Keratinocyte (primary cell): ENCODE measurements at regions not wholly inside any gene's neighbourhood (a gene's known extent, or its start where the extent isn't known, plus 50 kb on each side); places are given as distances from the start of the nearest gene placed in this dataset.

ENCODE experiments used
- DNase-seq: peaks from one replicate; pipeline ENCODE4 v3.0.0-alpha.2; 2011; ENCODE audit warnings: low read depth, missing footprints, low spot score
- FAIRE-seq: peaks from 2 replicates; lab custom pipeline; 2011; peaks lifted over from hg19 to GRCh38; lab: Jason Lieb, UNC
- H2AFZ ChIP-seq: 2 replicates; pipeline ENCODE4 v1.6.0; 2012; ENCODE audit warnings: low read length, control low read depth, inconsistent platforms; ENCODE audit not compliant: control insufficient read depth
- H3K27ac ChIP-seq: 2 replicates; pipeline ENCODE4 v1.5.1; 2011; ENCODE audit warnings: low read length; ENCODE audit not compliant: control insufficient read depth, insufficient read depth
- H3K27me3 ChIP-seq: 3 replicates; pipeline ENCODE4 v1.6.0; 2011; ENCODE audit warnings: low read length; ENCODE audit not compliant: control insufficient read depth, insufficient read depth; ENCODE audit errors: extremely low read depth
- H3K36me3 ChIP-seq, 2 experiments: 2 replicates in 1 of 2; 3 replicates in 1 of 2; pipeline ENCODE4 v1.5.1; 2011; ENCODE audit warnings: low read length in 2 of 2, mild to moderate bottlenecking in 1 of 2; ENCODE audit not compliant: control insufficient read depth in 2 of 2, insufficient read depth in 2 of 2; ENCODE audit errors: extremely low read depth in 1 of 2
- H3K4me1 ChIP-seq: 3 replicates; pipeline ENCODE4 v1.5.1; 2011; ENCODE audit warnings: low read length; ENCODE audit not compliant: control insufficient read depth, insufficient read depth; ENCODE audit errors: extremely low read depth
- H3K4me2 ChIP-seq: 3 replicates; pipeline ENCODE4 v1.6.0; 2011; ENCODE audit warnings: low read depth, low read length; ENCODE audit not compliant: control insufficient read depth, insufficient read depth; ENCODE audit errors: extremely low read depth
- H3K4me3 ChIP-seq, 3 experiments: fragments of 200-600 bp in 1 of 3; sonication (generic) in 1 of 3; 2 replicates in 2 of 3; 3 replicates in 1 of 3; pipeline ENCODE4 v1.5.1; 2011 to 2016; ENCODE audit warnings: low read length in 3 of 3, mild to moderate bottlenecking in 3 of 3, control low read depth in 2 of 3, inconsistent platforms in 1 of 3, low read depth in 1 of 3, mixed read lengths in 1 of 3, mixed run types in 1 of 3, moderate library complexity in 1 of 3; ENCODE audit not compliant: control insufficient read depth in 2 of 3, insufficient read depth in 2 of 3; ENCODE audit errors: extremely low read depth in 1 of 3
- H3K79me2 ChIP-seq: 2 replicates; pipeline ENCODE4 v1.6.0; 2012; ENCODE audit warnings: low read length; ENCODE audit not compliant: control insufficient read depth, insufficient read depth
- H3K9ac ChIP-seq: 3 replicates; pipeline ENCODE4 v1.6.0; 2011; ENCODE audit warnings: low read length; ENCODE audit not compliant: control insufficient read depth, insufficient read depth; ENCODE audit errors: extremely low read depth
- H3K9me1 ChIP-seq: 3 replicates; pipeline ENCODE4 v1.6.0; 2011; ENCODE audit warnings: low read length; ENCODE audit not compliant: control insufficient read depth, insufficient read depth; ENCODE audit errors: extremely low read depth
- H3K9me3 ChIP-seq: 2 replicates; pipeline ENCODE4 v1.5.1; 2012; ENCODE audit warnings: low read depth, low read length; ENCODE audit not compliant: control insufficient read depth
- H4K20me1 ChIP-seq: 3 replicates; pipeline ENCODE4 v1.6.0; 2011; ENCODE audit warnings: low read length; ENCODE audit not compliant: control insufficient read depth, insufficient read depth; ENCODE audit errors: extremely low read depth
- EZH2 ChIP-seq: IDR thresholded peaks from one replicate; pipeline ENCODE4 v1.6.1; 2012; ENCODE audit warnings: inconsistent platforms, mild to moderate bottlenecking, low read length, moderate library complexity
- dilution Hi-C: fragments of 300-500 bp; cut with MboI; formaldehyde crosslinking; loops from one replicate; pipeline ENCODE4 v1.7.0; 2020; ENCODE audit warnings: low sequenced_read_pairs; ENCODE audit not compliant: extremely low pct_ligation_motif_present
- TF ChIP-seq, protein P1 (sequence below), 3 experiments: IDR thresholded peaks in 1 of 3; conservative IDR thresholded peaks in 1 of 3; optimal IDR thresholded peaks in 1 of 3; 2 replicates in 2 of 3; 3 replicates in 1 of 3; pipeline versions ENCODE3 to v1.5.1; 2011; ENCODE audit warnings: low read length in 3 of 3, mild to moderate bottlenecking in 3 of 3, moderate library complexity in 2 of 3, control low read depth in 1 of 3, inconsistent platforms in 1 of 3; ENCODE audit not compliant: insufficient read depth in 2 of 3; ENCODE audit errors: extremely low read depth in 1 of 3

DNA sequence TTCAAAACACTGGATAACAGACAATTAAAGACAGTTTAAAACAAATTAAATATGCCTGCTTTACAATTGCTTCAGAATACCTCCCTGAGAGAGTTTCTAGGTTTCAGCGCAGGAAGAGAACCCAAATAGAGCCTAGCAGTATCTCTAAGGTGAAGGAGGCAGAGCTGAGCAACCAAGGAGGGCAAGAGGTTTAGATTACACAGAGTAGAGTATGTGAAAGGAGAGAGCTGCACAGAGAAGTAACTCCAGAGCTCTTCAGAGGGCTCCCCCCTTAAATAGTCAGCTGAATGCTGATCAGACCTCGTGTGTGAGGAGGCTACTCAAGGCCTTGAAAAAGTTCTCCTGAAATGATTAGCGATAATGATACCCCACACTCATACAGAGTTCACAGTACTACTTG is 386.5 kb upstream of the TCF4 start:
- Histone ChIP-seq H3K79me2 (no peaks in the 10 kb centered on the region), H3K27me3 (no peaks in the 10 kb centered on the region), H3K9ac (no peak overlapping the region), H3K9me1 (no peaks in the 10 kb centered on the region), H4K20me1 (no peaks in the 10 kb centered on the region), H3K4me3 (no peak overlapping the region), H2AFZ (no peak overlapping the region), H3K4me2 (no peak overlapping the region), H3K4me1 (no peaks in the 10 kb centered on the region), H3K9me3 (no peaks in the 10 kb centered on the region), H3K36me3 (no peaks in the 10 kb centered on the region), H3K27ac (no peak overlapping the region)
- TF ChIP-seq, protein P1, sequence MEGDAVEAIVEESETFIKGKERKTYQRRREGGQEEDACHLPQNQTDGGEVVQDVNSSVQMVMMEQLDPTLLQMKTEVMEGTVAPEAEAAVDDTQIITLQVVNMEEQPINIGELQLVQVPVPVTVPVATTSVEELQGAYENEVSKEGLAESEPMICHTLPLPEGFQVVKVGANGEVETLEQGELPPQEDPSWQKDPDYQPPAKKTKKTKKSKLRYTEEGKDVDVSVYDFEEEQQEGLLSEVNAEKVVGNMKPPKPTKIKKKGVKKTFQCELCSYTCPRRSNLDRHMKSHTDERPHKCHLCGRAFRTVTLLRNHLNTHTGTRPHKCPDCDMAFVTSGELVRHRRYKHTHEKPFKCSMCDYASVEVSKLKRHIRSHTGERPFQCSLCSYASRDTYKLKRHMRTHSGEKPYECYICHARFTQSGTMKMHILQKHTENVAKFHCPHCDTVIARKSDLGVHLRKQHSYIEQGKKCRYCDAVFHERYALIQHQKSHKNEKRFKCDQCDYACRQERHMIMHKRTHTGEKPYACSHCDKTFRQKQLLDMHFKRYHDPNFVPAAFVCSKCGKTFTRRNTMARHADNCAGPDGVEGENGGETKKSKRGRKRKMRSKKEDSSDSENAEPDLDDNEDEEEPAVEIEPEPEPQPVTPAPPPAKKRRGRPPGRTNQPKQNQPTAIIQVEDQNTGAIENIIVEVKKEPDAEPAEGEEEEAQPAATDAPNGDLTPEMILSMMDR (optimal IDR thresholded peaks at IDR 0.05 in 1 of 3, IDR thresholded peaks at IDR 0.05 in 1 of 3, conservative IDR thresholded peaks at IDR 0.05 in 1 of 3; ENCODE audit: extremely low read depth in 1 of 3, insufficient read depth in 2 of 3, low read length in 3 of 3) = no peak
- no peak for TF ChIP-seq EZH2
- no peak for DNase-seq
- FAIRE-seq = no peak
- dilution Hi-C loops = no loop called here

DNA sequence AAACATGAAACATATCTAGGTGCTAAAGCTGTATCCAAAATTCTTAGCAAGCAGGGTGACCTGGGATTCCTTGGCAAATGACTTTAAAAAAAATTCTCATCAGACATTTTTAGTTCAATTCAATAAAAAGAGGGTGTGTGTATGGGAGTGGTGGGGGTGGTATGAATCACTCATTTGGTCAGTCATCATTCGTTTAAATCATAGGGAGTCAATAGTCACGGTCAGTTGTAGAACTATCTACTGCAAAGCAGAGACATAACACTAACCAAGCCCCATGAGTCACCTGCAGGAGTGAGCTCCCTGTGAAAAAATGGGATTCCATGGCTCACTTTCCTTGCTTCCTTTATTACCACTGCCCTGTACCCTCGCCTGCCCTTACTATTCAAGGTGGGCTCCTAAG is 380.6 kb upstream of the TCF4 start:
- Histone ChIP-seq H2AFZ (no peak overlapping the region), H3K36me3 (no peaks in the 10 kb centered on the region), H3K9ac (no peak overlapping the region), H3K4me2 (no peak overlapping the region), H3K79me2 (no peaks in the 10 kb centered on the region), H4K20me1 (no peaks in the 10 kb centered on the region), H3K4me1 (no peaks in the 10 kb centered on the region), H3K27me3 (no peaks in the 10 kb centered on the region), H3K9me1 (no peaks in the 10 kb centered on the region), H3K27ac (no peak overlapping the region), H3K4me3 (no peak overlapping the region), H3K9me3 (no peaks in the 10 kb centered on the region)
- dilution Hi-C loops = no loop called here
- DNase-seq = no peak
- FAIRE-seq = no peak
- TF ChIP-seq, protein P1 (optimal IDR thresholded peaks at IDR 0.05 in 1 of 3, IDR thresholded peaks at IDR 0.05 in 1 of 3, conservative IDR thresholded peaks at IDR 0.05 in 1 of 3; ENCODE audit: extremely low read depth in 1 of 3, insufficient read depth in 2 of 3, low read length in 3 of 3) = no peak
- TF ChIP-seq EZH2 = no peak
